Breast epithelium (tissue), 3 donors: ENCODE measurements at regions not wholly inside any gene's neighbourhood (a gene's known extent, or its start where the extent isn't known, plus 50 kb on each side); places are given as distances from the start of the nearest gene placed in this dataset.

Experiments used
- CTCF ChIP-seq, 3 donors: fragments of 450-650 bp; IDR thresholded peaks; one replicate each; pipeline ENCODE4 v1.5.1; 2016 to 2017; ENCODE audit warnings: antibody characterized with exemption in 3 of 3, mild to moderate bottlenecking in 3 of 3, moderate library complexity in 3 of 3
- POLR2A ChIP-seq: fragments of 450-650 bp; IDR thresholded peaks from one replicate; pipeline ENCODE4 v1.6.1; 2016; ENCODE audit warnings: antibody characterized with exemption, mild to moderate bottlenecking, moderate library complexity

- TF ChIP-seq POLR2A (no peak), CTCF (IDR thresholded peaks at IDR 0.05) (no peak)
These were observed 143.2 kb upstream of the TWIST2 start for GRCh38 chr2:238704471-238705225.
